Prostate gland (tissue), 2 donors: ENCODE measurements at regions not wholly inside any gene's neighbourhood (a gene's known extent, or its start where the extent isn't known, plus 50 kb on each side); places are given as distances from the start of the nearest gene placed in this dataset.

Experiments used
- CTCF ChIP-seq, 4 experiments: fragments of 200-600 bp in 2 of 4; fragments of 450-650 bp in 2 of 4; sonication (generic) in 2 of 4; IDR thresholded peaks; 1 replicate in 3 of 4; 2 replicates in 1 of 4; pipeline ENCODE4 v1.5.1; 2016 to 2019; ENCODE audit warnings: antibody characterized with exemption in 4 of 4, mild to moderate bottlenecking in 2 of 4, moderate library complexity in 2 of 4
- POLR2A ChIP-seq: fragments of 450-650 bp; IDR thresholded peaks from one replicate; pipeline ENCODE4 v1.6.1; 2016; ENCODE audit warnings: antibody characterized with exemption, mild to moderate bottlenecking

GRCh38 chr1:115575661-115576060, 66.1 kb upstream of the VANGL1 start:
- no peak for TF ChIP-seq POLR2A
- TF ChIP-seq CTCF (IDR thresholded peaks at IDR 0.05) = no peak
